GM12874 (cell line): ENCODE measurements at regions not wholly inside any gene's neighbourhood (a gene's known extent, or its start where the extent isn't known, plus 50 kb on each side); places are given as distances from the start of the nearest gene placed in this dataset.

Experiments used
- TF ChIP-seq, protein P1 (sequence below): IDR thresholded peaks from 2 replicates; pipeline ENCODE4 v1.5.1; 2011; ENCODE audit warnings: low read depth, mild to moderate bottlenecking, control low read depth, low read length, moderate library complexity; ENCODE audit not compliant: insufficient read depth

DNA sequence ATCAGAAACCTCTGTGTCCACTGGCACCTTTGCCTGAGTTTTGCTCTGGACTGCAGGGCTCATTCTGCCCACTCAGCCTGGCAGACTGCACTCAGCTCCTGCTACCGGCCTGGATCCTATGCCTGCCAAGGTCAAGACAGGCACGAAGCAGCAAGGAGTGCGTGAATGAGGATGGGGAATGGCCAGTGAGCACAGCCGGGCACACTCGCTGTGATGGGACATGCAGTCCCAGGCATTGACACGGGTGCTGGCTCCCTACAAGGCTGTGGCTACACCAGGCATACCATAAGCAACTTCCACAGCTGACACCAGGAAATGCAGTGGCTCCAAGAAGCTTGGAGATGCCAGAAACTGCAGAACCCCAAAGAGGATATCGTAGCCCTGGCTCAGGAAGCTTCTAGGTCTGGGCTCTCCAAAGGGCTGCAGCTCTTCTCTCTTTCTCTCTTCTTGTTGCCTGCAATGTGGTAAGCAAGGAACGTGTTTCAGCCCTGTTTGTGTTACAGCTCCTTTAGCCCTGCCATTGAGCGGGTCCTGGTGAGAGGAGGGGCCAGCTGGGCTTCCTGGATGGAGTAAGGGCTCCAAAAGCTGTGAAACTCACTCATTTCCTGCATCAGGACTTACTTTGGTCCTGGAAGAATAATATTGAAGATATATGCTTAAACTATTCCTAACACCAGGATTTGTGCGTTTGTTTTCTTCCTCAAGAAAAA is 832.6 kb upstream of the SLITRK5 start:
- TF ChIP-seq, protein P1, sequence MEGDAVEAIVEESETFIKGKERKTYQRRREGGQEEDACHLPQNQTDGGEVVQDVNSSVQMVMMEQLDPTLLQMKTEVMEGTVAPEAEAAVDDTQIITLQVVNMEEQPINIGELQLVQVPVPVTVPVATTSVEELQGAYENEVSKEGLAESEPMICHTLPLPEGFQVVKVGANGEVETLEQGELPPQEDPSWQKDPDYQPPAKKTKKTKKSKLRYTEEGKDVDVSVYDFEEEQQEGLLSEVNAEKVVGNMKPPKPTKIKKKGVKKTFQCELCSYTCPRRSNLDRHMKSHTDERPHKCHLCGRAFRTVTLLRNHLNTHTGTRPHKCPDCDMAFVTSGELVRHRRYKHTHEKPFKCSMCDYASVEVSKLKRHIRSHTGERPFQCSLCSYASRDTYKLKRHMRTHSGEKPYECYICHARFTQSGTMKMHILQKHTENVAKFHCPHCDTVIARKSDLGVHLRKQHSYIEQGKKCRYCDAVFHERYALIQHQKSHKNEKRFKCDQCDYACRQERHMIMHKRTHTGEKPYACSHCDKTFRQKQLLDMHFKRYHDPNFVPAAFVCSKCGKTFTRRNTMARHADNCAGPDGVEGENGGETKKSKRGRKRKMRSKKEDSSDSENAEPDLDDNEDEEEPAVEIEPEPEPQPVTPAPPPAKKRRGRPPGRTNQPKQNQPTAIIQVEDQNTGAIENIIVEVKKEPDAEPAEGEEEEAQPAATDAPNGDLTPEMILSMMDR, result no peak

DNA sequence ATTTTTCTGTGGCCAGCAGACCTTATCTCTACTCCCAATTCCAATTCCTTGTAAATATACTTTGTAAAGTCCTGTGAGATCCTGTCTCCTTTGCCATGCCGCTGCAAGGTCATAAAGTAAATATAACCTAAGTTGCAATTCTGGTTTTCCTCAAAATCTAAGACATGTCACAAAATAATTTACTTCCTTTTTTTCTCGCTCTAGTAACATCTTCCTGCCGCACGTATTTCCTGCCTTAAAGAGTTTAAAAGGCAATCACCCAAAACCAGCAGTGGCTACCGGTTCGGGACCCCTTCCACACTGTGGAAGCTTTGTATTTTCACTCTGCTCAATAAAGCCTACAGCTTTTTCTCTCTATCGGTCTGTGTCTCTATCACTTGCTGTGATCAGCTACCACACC is 832.0 kb upstream of the SLITRK5 start:
- TF ChIP-seq, protein P1, result no peak

DNA sequence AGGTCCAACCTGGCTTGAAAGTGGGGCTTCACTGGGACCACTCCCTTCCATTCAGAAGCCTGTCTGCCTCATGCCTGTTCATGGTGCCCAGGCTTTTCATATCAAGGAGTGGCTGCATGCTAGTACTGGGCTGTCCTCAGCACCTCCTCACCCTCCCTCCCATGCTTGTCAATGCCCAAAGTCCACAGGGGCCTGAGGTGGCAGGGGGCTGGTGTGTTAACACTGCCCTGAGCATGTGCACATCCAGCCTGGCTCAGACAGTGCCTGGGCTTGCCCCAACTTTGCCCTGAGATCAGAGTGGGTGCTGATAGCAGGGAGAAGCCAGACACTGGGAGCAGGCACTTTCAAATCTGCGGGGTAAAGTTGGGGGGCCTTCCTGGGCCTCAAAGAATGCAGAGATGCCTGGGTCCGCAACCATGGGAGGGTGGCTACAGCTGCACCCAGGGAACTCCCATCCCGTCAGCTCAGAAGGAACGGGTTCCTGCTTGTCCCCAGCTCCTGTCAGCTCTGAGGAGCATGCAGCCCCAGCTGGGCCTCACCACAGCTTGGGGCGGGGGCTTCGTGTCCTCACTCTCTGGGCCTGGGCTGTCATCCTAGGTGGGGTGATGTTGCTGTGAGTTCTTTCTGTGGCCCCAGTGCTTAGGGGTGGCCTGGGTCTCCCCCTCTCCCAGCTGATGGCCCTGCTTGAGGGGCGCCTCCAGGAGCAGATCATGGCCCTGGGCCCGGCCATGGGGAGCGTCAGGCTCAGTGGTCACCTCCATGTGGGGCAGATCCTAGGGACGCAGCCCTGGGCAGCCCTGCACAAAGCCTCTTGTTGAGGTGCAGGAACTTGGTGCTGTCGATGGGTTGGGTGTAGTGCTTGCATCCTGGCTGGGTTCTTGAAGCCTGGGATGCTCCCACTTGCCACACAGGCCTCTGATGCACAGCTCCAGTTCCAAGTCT is 830.6 kb upstream of the SLITRK5 start:
- TF ChIP-seq, protein P1, result no peak

DNA sequence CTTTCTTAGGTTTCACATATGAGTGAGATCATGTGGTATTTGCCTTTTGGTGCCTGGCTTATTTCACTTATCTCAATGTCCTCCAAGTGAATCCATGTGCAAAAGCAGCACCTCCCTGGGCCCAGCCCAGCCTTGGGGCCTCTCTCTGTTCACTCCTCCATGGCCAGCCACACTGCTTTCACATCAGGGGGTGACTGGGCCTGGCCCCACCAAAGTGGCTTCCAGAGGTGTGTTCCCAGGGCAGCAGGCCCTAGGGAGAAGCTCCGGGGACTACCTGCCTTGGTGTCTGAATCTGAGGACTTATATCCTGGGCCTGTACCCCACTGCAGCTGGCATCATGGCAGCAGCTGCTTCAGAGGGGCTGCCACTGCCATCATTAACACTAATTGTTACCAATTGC is 829.9 kb upstream of the SLITRK5 start:
- TF ChIP-seq, protein P1, result no peak

DNA sequence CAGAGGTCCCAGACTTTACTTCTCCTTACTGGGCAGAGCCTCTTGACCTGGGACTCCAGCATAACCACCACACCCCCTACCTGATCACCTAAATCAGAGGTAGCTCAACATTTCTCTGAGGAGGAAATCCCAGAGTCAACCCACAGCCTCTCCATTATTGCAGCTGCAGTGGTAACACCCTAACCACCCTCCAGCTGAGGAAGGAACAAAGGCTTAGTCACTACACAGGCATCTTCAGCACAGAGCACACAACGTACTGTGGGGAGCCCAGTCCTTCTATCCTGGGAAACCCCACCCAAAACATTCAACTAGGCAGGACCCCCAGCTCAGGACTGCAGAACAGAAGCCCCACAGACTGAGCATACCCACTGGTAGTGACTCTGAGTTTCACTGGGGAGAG is 824.7 kb upstream of the SLITRK5 start:
- TF ChIP-seq, protein P1, result no peak

DNA sequence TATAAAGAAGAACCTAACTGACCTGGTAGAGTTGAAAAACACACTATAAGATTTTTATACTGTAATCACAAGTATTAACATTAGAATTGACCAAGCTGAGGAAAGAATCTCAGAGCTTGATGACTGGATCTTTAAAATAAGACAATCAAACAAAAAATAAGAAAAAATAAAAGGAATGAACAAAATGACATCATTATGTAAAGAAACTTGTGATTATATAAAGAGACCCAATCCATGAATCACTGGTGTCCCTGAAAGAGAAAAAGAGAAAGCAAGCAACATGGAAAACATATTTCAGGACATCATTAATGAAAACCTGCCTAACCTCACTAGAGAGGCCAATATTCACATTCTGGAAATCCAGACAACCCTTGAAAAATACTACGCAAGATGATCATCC is 822.5 kb upstream of the SLITRK5 start:
- TF ChIP-seq, protein P1, result no peak

DNA sequence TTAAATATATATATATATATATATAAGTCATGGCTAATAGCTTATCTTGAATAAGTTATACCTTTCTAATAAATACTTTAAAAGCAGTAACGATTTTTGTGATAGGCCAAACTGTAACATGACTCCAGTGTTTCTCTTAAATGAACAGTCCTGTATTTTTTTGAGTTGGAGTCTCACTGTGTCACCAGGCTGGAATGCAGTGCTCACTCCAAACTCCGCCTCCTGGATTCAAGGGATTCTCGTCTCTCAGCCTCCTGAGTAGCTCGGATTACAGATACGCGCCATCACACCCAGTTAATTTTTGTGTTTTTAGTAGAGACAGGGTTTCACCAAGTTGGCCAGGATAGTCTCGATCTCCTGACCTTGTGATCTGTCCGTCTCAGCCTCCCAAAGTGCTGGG is 814.2 kb upstream of the SLITRK5 start:
- TF ChIP-seq, protein P1, result no peak
